Fibroblast of villous mesenchyme (primary cell): ENCODE measurements at regions not wholly inside any gene's neighbourhood (a gene's known extent, or its start where the extent isn't known, plus 50 kb on each side); places are given as distances from the start of the nearest gene placed in this dataset.

Source experiments
- DNase-seq: peaks from one replicate; pipeline ENCODE4 v3.0.0-alpha.2; 2010; ENCODE audit warnings: low read depth
- H3K4me3 ChIP-seq: 2 replicates; pipeline ENCODE4 v1.5.1; 2011; ENCODE audit warnings: low read depth, mild to moderate bottlenecking, low read length
- CTCF ChIP-seq: IDR thresholded peaks from 2 replicates; pipeline ENCODE4 v1.5.1; 2012; ENCODE audit warnings: low read depth, mild to moderate bottlenecking, low read length; ENCODE audit not compliant: insufficient read depth

DNA sequence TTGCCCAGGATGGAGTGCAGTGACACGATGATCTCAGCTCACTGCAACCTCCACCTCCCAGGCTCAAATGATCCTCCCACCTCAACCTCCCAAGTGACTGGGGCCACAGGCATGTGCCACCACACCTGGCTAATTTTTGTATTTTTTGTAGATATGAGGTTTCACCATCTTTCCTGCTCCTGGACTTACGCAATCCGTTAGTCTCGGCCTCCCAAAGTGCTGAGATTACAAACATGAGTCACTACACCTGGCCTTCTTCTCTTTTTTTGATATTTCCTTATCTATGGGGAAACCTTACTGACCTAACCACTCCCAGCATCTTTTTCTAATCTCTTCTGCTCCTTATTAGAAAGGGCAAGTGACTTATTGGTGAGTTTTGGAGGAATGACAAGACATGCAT lies 121.7 kb upstream of the CHORDC1 start:
- no peak for DNase-seq
- TF ChIP-seq CTCF, result no peak
- no peak overlapping the region for H3K4me3 ChIP-seq

GRCh38 chr11:90343673-90344072 lies 120.8 kb upstream of the CHORDC1 start:
- no peak overlapping the region for H3K4me3 ChIP-seq
- no peak for DNase-seq
- no peak for TF ChIP-seq CTCF

GRCh38 chr11:90341986-90342385 lies 119.1 kb upstream of the CHORDC1 start:
- no peak for DNase-seq
- no peak overlapping the region for H3K4me3 ChIP-seq
- no peak for TF ChIP-seq CTCF

DNA sequence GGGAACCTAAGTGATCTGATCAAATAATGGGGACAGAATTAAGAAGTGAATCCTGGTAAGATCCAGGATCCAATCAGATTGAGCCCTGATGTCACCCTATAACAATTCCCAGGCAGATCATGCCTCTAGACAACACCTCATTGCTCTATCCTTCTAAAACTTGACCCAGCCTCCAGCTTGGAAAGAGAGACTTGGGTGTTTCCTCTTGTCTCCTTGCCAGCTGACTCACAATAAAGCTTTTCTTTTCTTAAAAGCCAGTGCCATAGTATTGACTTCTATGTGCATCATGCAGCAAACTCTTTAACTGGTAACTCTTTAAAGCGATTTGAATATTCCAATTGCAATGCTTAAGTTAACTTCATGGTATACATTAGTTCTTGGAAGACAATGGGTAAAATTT lies 109.6 kb upstream of the CHORDC1 start:
- no peak for DNase-seq
- TF ChIP-seq CTCF, result no peak
- no peak overlapping the region for H3K4me3 ChIP-seq

GRCh38 chr11:90330632-90331031 lies 107.8 kb upstream of the CHORDC1 start:
- no peak for DNase-seq
- H3K4me3 ChIP-seq, result no peak overlapping the region
- no peak for TF ChIP-seq CTCF

DNA sequence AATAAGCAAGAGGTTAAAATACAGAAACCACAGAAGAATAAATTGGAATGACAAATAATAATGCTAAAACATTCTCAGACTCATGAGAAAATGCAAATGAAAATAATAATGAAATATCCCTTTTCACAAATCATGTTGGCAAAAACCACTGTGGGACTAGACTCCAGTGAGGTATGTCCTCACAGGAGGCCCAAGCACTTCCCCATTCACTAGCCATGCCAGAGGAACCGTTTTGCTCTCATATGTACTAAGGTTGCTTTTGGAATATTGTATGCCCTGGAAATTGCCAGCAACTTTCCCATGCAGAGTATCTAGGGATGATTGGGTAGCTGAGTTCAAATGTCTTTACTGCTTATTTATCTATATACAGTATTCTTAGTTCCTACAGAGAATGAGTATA lies 106.2 kb upstream of the CHORDC1 start:
- TF ChIP-seq CTCF, result no peak
- DNase-seq, result no peak
- H3K4me3 ChIP-seq, result no peak overlapping the region

GRCh38 chr11:90326647-90327046 lies 103.8 kb upstream of the CHORDC1 start:
- no peak for TF ChIP-seq CTCF
- DNase-seq, result no peak
- H3K4me3 ChIP-seq, result no peak overlapping the region
